ENCODE measurements at regions not wholly inside any gene's neighbourhood (a gene's known extent, or its start where the extent isn't known, plus 50 kb on each side); places are given as distances from the start of the nearest gene placed in this dataset.
"Not testable (repeated sequence)": the region's sequence is repeated elsewhere in the genome, so short reads cannot be mapped to it uniquely, and the experiment has no call there.

DNA sequence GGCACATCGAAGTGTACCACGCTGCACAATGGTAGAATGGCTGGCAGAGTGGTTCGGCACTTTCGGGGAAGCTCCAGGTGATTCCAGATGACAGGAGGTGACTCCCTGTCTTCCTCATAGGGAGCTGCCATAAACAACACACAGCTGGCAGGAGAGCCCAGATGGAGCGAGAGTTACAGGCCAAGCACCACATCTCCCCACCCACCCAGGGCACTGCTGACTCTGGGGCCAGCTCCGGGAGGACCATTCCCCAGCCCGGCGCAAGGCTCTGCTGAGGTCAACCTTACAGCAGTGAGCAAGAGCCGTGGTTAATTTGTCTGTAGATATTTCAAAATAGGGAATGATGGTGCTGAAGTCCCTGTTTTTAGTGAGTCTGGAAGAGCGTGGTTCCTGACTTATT lies 78.8 kb upstream of the HMGXB4 start:
- DNase-seq = no peak
- H3K4me1 ChIP-seq = no peaks in the 10 kb centered on the region
- no peak for TF ChIP-seq POLR2A (IDR thresholded peaks at IDR 0.05)
- H3K4me3 ChIP-seq = no peak overlapping the region
- H3K27ac ChIP-seq = no peak overlapping the region
- intact Hi-C loops (cut with DNase I; ENCODE audit: low total_unique reads) = no loop called here
- H3K36me3 ChIP-seq = no peaks in the 10 kb centered on the region
- H3K9me3 ChIP-seq = no peaks in the 10 kb centered on the region
- H3K27me3 ChIP-seq = no peaks in the 10 kb centered on the region

DNA sequence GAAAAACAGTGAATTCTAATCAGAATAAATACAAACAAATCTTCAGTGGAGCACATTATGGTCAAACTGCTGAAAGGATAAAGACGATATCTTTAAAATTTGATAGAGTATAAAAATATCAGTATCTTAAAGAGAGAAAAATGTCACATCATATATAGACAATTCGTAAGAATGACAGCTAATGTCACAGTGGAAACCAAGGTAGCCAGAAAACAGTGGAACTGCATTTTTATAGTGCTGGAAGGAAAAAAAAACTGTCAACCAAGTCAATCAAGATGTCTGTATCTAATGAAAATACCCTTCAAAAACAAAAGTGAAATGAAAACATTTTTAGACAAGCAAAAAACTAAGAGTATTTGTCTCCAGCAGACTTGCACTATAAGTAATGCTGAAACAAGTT lies 73.4 kb upstream of the HMGXB4 start:
- Histone ChIP-seq H3K9me3 (no peaks in the 10 kb centered on the region), H3K27me3 (no peaks in the 10 kb centered on the region), H3K4me3 (no peak overlapping the region), H3K36me3 (no peaks in the 10 kb centered on the region), H3K27ac (no peak overlapping the region), H3K4me1 (no peaks in the 10 kb centered on the region)
- intact Hi-C loops (cut with DNase I; ENCODE audit: low total_unique reads) = no loop called here
- TF ChIP-seq, protein P1, sequence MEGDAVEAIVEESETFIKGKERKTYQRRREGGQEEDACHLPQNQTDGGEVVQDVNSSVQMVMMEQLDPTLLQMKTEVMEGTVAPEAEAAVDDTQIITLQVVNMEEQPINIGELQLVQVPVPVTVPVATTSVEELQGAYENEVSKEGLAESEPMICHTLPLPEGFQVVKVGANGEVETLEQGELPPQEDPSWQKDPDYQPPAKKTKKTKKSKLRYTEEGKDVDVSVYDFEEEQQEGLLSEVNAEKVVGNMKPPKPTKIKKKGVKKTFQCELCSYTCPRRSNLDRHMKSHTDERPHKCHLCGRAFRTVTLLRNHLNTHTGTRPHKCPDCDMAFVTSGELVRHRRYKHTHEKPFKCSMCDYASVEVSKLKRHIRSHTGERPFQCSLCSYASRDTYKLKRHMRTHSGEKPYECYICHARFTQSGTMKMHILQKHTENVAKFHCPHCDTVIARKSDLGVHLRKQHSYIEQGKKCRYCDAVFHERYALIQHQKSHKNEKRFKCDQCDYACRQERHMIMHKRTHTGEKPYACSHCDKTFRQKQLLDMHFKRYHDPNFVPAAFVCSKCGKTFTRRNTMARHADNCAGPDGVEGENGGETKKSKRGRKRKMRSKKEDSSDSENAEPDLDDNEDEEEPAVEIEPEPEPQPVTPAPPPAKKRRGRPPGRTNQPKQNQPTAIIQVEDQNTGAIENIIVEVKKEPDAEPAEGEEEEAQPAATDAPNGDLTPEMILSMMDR (IDR thresholded peaks at IDR 0.05) = no peak
- no peak for TF ChIP-seq POLR2A (IDR thresholded peaks at IDR 0.05)
- DNase-seq = no peak

DNA sequence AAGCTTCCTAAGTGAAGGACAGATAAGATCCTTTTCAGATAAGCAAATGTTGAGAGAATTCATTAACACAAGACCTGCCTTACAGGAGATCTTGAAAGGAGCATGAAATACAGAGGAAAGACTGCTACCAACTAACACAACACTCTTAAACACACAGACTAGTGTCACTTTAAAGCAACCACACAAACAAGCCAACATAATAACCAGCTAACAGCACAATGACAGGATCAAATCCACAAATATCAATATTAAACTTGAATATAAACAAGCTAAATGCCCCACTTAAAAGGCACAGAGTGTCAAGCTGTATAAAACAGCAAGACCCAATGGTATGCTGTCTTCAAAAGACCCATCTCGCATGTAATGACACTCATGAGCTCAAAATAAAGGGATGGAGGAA lies 70.8 kb upstream of the HMGXB4 start:
- no peaks in the 10 kb centered on the region for H3K9me3 ChIP-seq

DNA sequence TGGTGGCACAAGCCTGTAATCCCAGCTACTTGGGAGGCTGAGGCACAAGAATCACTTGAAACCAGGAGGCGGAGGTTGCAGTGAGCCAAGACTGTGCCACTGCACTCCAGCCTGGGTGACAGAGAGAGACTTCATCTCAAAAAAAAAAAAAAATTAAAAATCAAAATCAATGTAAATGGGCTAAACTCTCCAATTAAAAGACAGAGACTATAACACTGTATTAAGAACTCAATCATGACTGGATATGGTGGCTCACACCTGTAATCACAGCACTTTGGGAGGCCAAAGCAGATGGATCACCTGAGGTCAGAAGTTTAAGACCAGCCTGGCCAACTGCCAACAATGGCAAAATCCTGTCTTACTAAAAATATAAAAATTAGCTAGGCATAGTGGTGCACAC lies 68.4 kb upstream of the HMGXB4 start:
- H3K4me1 ChIP-seq; H3K9me3 ChIP-seq; H3K36me3 ChIP-seq; DNase-seq; H3K27me3 ChIP-seq; H3K27ac ChIP-seq; intact Hi-C loops (cut with DNase I; ENCODE audit: low total_unique reads); H3K4me3 ChIP-seq: not testable (repeated sequence)

More for the DNA sequence above, 70.8 kb upstream of the HMGXB4 start:
- DNase-seq = no peak
- TF ChIP-seq POLR2A (IDR thresholded peaks at IDR 0.05) = no peak
- TF ChIP-seq, protein P1 (IDR thresholded peaks at IDR 0.05) = no peak
- H3K27ac ChIP-seq = no peak overlapping the region
- no peaks in the 10 kb centered on the region for H3K36me3 ChIP-seq
- no peak overlapping the region for H3K4me3 ChIP-seq
- H3K27me3 ChIP-seq = no peaks in the 10 kb centered on the region
- no peaks in the 10 kb centered on the region for H3K4me1 ChIP-seq
- intact Hi-C loops (cut with DNase I; ENCODE audit: low total_unique reads) = no loop called here

DNA sequence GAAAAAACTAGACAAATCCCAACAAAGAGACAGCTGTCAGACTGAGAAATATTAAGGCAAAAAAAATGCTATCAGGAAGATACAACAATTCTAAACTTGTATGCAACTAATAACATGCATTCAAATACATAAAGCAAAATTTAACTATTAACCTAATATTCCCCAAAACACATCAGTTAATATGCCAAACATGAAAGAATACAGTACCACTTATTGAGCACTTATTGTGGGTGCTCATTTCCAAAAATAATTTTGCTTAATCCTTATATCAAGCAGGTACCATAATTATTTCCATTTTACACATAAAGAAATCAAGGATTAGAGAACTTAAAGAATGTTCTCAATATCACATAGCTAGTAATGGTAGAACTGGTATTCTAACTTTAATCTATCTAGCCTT lies 67.7 kb upstream of the HMGXB4 start:
- Histone ChIP-seq H3K27me3 (no peaks in the 10 kb centered on the region), H3K36me3 (no peaks in the 10 kb centered on the region), H3K27ac (no peak overlapping the region), H3K4me1 (no peaks in the 10 kb centered on the region), H3K4me3 (no peak overlapping the region), H3K9me3 (no peaks in the 10 kb centered on the region)
- DNase-seq = no peak
- TF ChIP-seq, protein P1 (IDR thresholded peaks at IDR 0.05) = no peak
- no peak for TF ChIP-seq POLR2A (IDR thresholded peaks at IDR 0.05)
- intact Hi-C loops (cut with DNase I; ENCODE audit: low total_unique reads) = no loop called here

DNA sequence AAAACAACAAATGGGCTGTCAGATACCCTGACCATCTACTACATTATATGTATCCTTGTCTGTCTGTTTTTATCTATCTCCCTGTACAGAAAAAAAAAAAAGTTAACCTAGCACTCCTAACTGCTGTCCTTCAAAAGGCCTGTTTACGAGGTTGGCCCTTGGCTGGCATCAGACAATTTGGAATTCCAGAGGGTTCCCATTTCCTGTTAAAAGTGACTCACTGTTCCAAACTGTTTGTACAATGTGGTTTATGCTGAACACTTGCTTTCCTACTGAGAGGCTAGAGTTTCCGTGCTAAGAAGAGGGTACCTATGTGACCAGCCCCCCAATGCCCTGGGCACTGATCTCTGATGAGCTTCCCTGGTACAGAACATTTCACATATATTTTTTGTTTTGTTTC lies 65.9 kb upstream of the HMGXB4 start:
- TF ChIP-seq, protein P1 (IDR thresholded peaks at IDR 0.05) = no peak
- no peak for TF ChIP-seq POLR2A (IDR thresholded peaks at IDR 0.05)
- no peak overlapping the region for H3K27ac ChIP-seq
- H3K9me3 ChIP-seq = no peaks in the 10 kb centered on the region
- intact Hi-C loops (cut with DNase I; ENCODE audit: low total_unique reads) = no loop called here
- no peaks in the 10 kb centered on the region for H3K27me3 ChIP-seq
- H3K36me3 ChIP-seq = no peaks in the 10 kb centered on the region
- no peak for DNase-seq
- no peak overlapping the region for H3K4me3 ChIP-seq
- H3K4me1 ChIP-seq = no peaks in the 10 kb centered on the region
